ENCODE measurements at regions not wholly inside any gene's neighbourhood (a gene's known extent, or its start where the extent isn't known, plus 50 kb on each side); places are given as distances from the start of the nearest gene placed in this dataset.
A peak's percentile ranks its signal among the peaks of the same experiment; 100 is the strongest.

DNA sequence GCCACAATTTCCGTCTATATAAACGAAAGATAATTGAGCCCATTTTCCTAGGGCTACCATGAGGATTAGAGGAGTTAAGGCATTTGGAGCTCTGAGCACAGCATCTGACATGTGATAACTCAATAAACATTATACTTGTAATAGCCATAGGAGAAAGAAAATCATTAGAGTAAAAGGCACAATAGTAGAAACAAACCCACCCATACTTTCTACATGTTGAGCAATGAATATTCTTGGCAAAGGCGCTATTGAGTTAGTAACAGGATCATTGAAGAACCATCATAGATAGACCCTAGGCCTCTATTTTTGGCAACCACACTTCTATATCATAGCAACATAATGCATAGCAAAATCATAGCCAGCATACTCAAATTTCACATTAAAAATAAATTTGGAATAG is 664.1 kb downstream of the NOVA1 start:
- Mint-ChIP-seq H3K36me3 (no peaks in the 10 kb centered on the region), H3K27me3 (no peaks in the 10 kb centered on the region), H3K9me3 (peaks cover 0 to 4% (median 0%) of the 10 kb centered on the region in 7 donors), H3K4me3 (no peak overlapping the region), H3K4me1 (no peaks in the 10 kb centered on the region), H3K27ac (no peak overlapping the region)
- DNase-seq = no peak
- ATAC-seq (ENCODE audit: low read depth in 2 of 2) = no peak

DNA sequence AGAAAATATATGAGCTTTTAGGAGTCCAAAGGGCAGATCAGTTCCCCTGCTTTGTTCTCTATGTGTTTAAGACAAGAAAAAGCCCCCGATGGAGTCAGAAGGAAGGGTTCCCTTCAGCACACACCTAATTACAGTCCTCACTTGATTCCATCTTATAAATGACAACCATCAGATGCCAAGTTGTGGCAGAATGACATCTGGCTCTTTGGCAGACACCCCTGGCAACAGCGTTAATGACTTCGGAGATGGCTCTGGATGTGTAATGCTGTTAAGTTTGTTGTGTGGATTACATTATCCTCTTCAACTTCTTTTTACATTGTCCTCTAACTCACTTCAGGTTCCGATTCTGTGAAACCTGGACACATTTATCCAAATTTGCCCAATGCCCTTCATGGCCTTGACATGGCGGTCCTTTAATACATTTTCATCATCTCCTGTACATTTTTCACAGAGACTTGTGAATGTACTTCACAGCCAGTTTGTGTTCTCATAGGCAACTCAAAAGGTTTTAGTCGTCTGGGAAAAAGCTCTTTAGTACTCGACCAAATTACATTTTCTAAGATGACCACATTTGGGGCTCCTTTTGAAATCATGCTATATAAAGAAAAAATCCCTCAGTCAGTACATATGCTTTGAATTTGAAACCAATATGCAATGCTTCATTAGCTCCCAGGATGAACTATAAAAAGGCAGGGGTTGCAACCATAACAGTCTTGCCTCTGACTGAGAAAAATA is 667.8 kb downstream of the NOVA1 start:
- H3K36me3 Mint-ChIP-seq = no peaks in the 10 kb centered on the region
- peaks cover 0 to 12% (median 0%) of the 10 kb centered on the region in 7 donors for H3K9me3 Mint-ChIP-seq
- H3K4me3 Mint-ChIP-seq = no peak overlapping the region
- DNase-seq = no peak
- H3K27me3 Mint-ChIP-seq = no peaks in the 10 kb centered on the region
- ATAC-seq (ENCODE audit: low read depth in 2 of 2) = no peak
- H3K4me1 Mint-ChIP-seq = no peaks in the 10 kb centered on the region
- no peak overlapping the region for H3K27ac Mint-ChIP-seq

GRCh38 chr14:25911831-25912230 is 686.0 kb downstream of the NOVA1 start:
- H3K4me1 Mint-ChIP-seq = no peaks in the 10 kb centered on the region
- DNase-seq = no peak
- H3K27me3 Mint-ChIP-seq = no peaks in the 10 kb centered on the region
- no peak overlapping the region for H3K27ac Mint-ChIP-seq
- H3K4me3 Mint-ChIP-seq = no peak overlapping the region
- no peak for ATAC-seq (ENCODE audit: low read depth in 2 of 2)
- H3K9me3 Mint-ChIP-seq = peaks cover 0 to 8% (median 1%) of the 10 kb centered on the region in 7 donors
- no peaks in the 10 kb centered on the region for H3K36me3 Mint-ChIP-seq

DNA sequence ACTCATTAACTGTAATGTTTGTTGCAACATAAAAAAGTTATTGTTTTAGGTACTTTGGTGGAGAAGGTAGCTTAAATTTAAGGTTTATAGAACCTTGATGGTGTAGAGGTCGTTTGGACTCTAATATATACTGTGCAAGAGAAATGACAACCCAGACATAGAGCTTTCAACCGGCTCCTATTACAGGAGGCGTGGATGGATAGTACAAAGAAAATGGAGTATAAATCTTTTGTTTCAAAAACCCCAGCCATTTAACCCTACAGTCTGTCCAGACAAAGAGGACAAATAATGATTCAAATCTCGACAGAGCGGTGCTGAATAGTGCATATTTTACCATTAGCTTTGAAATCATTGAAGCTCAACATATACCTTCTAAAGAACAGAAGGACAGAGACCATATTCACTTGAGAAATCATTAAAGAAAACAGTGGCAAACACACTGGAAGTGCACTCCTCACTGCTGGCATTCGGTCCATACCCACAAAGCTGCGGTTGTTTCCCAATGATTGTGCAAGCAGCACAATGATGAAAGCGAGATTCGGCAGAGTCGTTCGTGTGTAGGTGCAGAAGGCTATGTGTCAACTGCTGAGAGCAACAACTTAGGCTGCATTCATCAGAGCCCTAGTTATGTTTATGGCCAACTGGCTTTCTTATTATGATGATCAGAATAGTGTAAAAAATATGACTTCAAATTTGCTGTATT is 688.6 kb downstream of the NOVA1 start:
- no peak overlapping the region for H3K4me3 Mint-ChIP-seq

GRCh38 chr14:25908277-25909044 is 689.4 kb downstream of the NOVA1 start:
- ATAC-seq (ENCODE audit: low read depth in 2 of 2) = no peak
- H3K27ac Mint-ChIP-seq = no peak overlapping the region

More for the DNA sequence above, 688.6 kb downstream of the NOVA1 start:
- H3K9me3 Mint-ChIP-seq = peaks cover 0 to 6% (median 2%) of the 10 kb centered on the region in 7 donors
- H3K36me3 Mint-ChIP-seq = no peaks in the 10 kb centered on the region
- no peaks in the 10 kb centered on the region for H3K4me1 Mint-ChIP-seq
- H3K27ac Mint-ChIP-seq = no peak overlapping the region
- no peak for DNase-seq
- no peak for ATAC-seq (ENCODE audit: low read depth in 2 of 2)
- H3K27me3 Mint-ChIP-seq = no peaks in the 10 kb centered on the region

GRCh38 chr14:25904446-25904845 is 693.4 kb downstream of the NOVA1 start:
- ATAC-seq (ENCODE audit: low read depth in 2 of 2) (no peak), DNase-seq (no peak)
- no peaks in the 10 kb centered on the region for H3K36me3 Mint-ChIP-seq
- H3K4me1 Mint-ChIP-seq = no peaks in the 10 kb centered on the region
- H3K27ac Mint-ChIP-seq = no peak overlapping the region
- peaks cover 0 to 6% (median 5%) of the 10 kb centered on the region in 7 donors for H3K9me3 Mint-ChIP-seq
- H3K4me3 Mint-ChIP-seq = no peak overlapping the region
- no peaks in the 10 kb centered on the region for H3K27me3 Mint-ChIP-seq

More at GRCh38 chr14:25908277-25909044, 689.4 kb downstream of the NOVA1 start:
- DNase-seq = no peak
- Mint-ChIP-seq H3K4me3 (no peak overlapping the region), H3K9me3 (peaks cover 0 to 6% (median 2%) of the 10 kb centered on the region in 7 donors), H3K36me3 (no peaks in the 10 kb centered on the region), H3K4me1 (no peaks in the 10 kb centered on the region), H3K27me3 (no peaks in the 10 kb centered on the region)

GRCh38 chr14:25899197-25899596 is 698.6 kb downstream of the NOVA1 start:
- H3K27ac Mint-ChIP-seq = peak overlapping the region in 1 of 6 donors; percentile 17
- H3K27me3 Mint-ChIP-seq = no peaks in the 10 kb centered on the region
- peaks cover 0 to 6% (median 4%) of the 10 kb centered on the region in 7 donors for H3K9me3 Mint-ChIP-seq
- no peak overlapping the region for H3K4me3 Mint-ChIP-seq
- no peak for DNase-seq
- no peak for ATAC-seq (ENCODE audit: low read depth in 2 of 2)
- no peaks in the 10 kb centered on the region for H3K4me1 Mint-ChIP-seq
- no peaks in the 10 kb centered on the region for H3K36me3 Mint-ChIP-seq

DNA sequence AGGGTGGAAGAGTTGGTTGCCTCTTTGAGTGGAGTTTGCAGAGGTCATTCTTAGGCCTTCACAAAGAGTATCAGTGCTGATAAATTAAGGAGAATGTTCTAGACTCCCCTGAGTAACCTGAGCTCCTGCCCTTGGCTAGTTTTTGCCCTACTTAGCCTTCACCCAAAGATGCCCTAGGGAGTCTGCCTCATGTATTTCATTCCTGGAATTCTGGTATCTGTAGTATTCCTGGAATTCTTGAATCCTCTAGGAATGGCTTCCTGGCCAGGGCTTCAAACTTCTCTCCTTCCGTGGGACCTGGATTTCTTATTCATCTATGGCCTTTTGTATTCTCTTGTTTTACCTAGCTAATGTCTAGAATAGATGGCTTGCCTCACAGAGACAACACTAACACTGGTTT is 701.1 kb downstream of the NOVA1 start:
- Mint-ChIP-seq H3K4me3 (no peak overlapping the region), H3K9me3 (peaks cover 0 to 12% (median 5%) of the 10 kb centered on the region in 7 donors), H3K27ac (no peak overlapping the region), H3K36me3 (no peaks in the 10 kb centered on the region), H3K27me3 (no peaks in the 10 kb centered on the region), H3K4me1 (no peaks in the 10 kb centered on the region)
- ATAC-seq (ENCODE audit: low read depth in 2 of 2) (no peak), DNase-seq (no peak)

GRCh38 chr14:25895740-25896139 is 702.1 kb downstream of the NOVA1 start:
- no peak for DNase-seq
- Mint-ChIP-seq H3K4me3 (no peak overlapping the region), H3K27ac (no peak overlapping the region), H3K4me1 (no peaks in the 10 kb centered on the region), H3K9me3 (peaks cover 0 to 7% (median 0%) of the 10 kb centered on the region in 7 donors), H3K36me3 (no peaks in the 10 kb centered on the region), H3K27me3 (no peaks in the 10 kb centered on the region)
- no peak for ATAC-seq (ENCODE audit: low read depth in 2 of 2)

DNA sequence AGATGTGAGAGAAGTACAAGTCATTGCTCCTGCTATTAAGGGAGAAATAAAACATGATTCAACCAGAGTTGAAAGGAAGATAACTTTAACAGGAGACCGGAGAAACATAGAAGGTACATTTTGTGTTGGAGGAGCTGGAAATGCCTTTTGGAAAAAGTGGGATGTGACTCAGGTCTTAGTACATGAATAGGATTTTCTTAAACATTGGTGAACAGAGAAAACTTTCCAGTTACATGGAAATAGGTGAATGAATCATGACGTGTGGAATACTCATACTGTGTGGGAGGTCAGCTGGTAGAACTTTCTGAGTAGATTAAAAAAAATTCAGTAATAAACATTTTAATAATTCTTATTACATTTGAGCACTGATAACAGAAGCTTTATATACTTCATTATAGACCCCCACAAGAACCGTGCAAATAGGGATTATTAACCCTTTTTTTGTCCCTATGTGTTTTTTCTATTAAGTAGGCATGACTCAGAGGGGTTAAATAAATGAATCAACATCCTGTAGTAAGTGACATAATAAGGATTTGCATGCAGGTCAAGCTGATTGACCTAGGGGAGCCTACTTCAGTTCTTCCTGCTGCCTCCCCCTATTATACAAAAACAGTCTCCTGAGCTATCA is 710.5 kb downstream of the NOVA1 start:
- DNase-seq (no peak), ATAC-seq (ENCODE audit: low read depth in 2 of 2) (no peak)
- H3K4me1 Mint-ChIP-seq = no peaks in the 10 kb centered on the region
- H3K27ac Mint-ChIP-seq = no peak overlapping the region
- no peaks in the 10 kb centered on the region for H3K27me3 Mint-ChIP-seq
- no peaks in the 10 kb centered on the region for H3K36me3 Mint-ChIP-seq
- H3K4me3 Mint-ChIP-seq = no peak overlapping the region
- peaks cover 0 to 9% (median 3%) of the 10 kb centered on the region in 7 donors for H3K9me3 Mint-ChIP-seq

GRCh38 chr14:25884657-25885056 is 713.2 kb downstream of the NOVA1 start:
- DNase-seq = no peak
- Mint-ChIP-seq H3K36me3 (no peaks in the 10 kb centered on the region), H3K4me3 (no peak overlapping the region), H3K9me3 (peaks cover 0 to 10% (median 3%) of the 10 kb centered on the region in 7 donors), H3K27ac (no peak overlapping the region), H3K4me1 (no peaks in the 10 kb centered on the region), H3K27me3 (no peaks in the 10 kb centered on the region)
- no peak for ATAC-seq (ENCODE audit: low read depth in 2 of 2)

- Mint-ChIP-seq H3K4me1 (no peaks in the 10 kb centered on the region), H3K27ac (no peak overlapping the region), H3K36me3 (no peaks in the 10 kb centered on the region), H3K4me3 (no peak overlapping the region), H3K27me3 (no peaks in the 10 kb centered on the region), H3K9me3 (peaks cover 0 to 10% (median 0%) of the 10 kb centered on the region in 7 donors)
- ATAC-seq (ENCODE audit: low read depth in 2 of 2) = no peak
- no peak for DNase-seq
Observed at GRCh38 chr14:25882899-25883298, 714.9 kb downstream of the NOVA1 start.

DNA sequence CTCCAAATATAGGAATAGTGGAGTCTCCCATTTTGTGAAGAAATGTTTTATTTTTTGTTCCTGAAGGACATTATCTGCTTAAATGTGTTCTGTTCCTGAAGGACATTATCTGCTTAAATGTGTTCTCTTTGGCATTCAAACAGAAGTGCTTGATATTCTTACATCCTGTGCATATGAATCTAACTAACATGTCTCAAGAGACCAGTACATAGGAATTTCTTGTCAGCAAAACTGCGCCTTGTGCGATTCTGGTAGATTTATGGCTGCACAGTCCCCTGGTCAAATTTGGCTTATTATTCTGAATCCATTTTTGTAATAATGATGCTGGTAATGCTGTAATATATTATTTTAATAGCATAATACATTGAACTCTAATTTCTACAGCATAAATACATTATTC is 722.4 kb downstream of the NOVA1 start:
- no peak for ATAC-seq (ENCODE audit: low read depth in 2 of 2)
- H3K36me3 Mint-ChIP-seq = no peaks in the 10 kb centered on the region
- DNase-seq = no peak
- peaks cover 0 to 3% (median 0%) of the 10 kb centered on the region in 7 donors for H3K9me3 Mint-ChIP-seq
- no peak overlapping the region for H3K4me3 Mint-ChIP-seq
- H3K4me1 Mint-ChIP-seq = no peaks in the 10 kb centered on the region
- no peak overlapping the region for H3K27ac Mint-ChIP-seq
- H3K27me3 Mint-ChIP-seq = no peaks in the 10 kb centered on the region

Measured in naive B cell (primary cell).